DND-41 (cell line): ENCODE measurements at regions not wholly inside any gene's neighbourhood (a gene's known extent, or its start where the extent isn't known, plus 50 kb on each side); places are given as distances from the start of the nearest gene placed in this dataset.

Experiments
- ATAC-seq: fragments of 200-7000 bp; cut with Tn5 transposase; 3 replicates; pipeline ENCODE4 v1.9.1; 2021; ENCODE audit warnings: low read depth; ENCODE audit not compliant: insufficient read depth
- DNase-seq: peaks from one replicate; pipeline ENCODE4 v3.0.0-alpha.2; 2020
- H2AFZ ChIP-seq: 2 replicates; pipeline ENCODE4 v1.6.0; 2012; ENCODE audit warnings: low read depth, low read length
- H3K27ac ChIP-seq: 2 replicates; pipeline ENCODE4 v1.5.1; 2012; ENCODE audit warnings: low read length, inconsistent platforms
- H3K27me3 ChIP-seq: fragments of 200-600 bp; sonication (generic); 2 replicates; pipeline ENCODE4 v1.6.0; 2012; ENCODE audit warnings: low read length, mild to moderate bottlenecking, inconsistent platforms; ENCODE audit not compliant: insufficient read depth, poor library complexity
- H3K36me3 ChIP-seq: 2 replicates; pipeline ENCODE4 v1.5.1; 2012; ENCODE audit warnings: low read length, inconsistent platforms; ENCODE audit not compliant: insufficient read depth
- H3K4me1 ChIP-seq: 2 replicates; pipeline ENCODE4 v1.5.1; 2012; ENCODE audit warnings: mild to moderate bottlenecking, low read length; ENCODE audit not compliant: insufficient read depth
- H3K4me2 ChIP-seq: 2 replicates; pipeline ENCODE4 v1.6.0; 2012; ENCODE audit warnings: mild to moderate bottlenecking, moderate library complexity, low read length, inconsistent platforms; ENCODE audit not compliant: insufficient read depth
- H3K4me3 ChIP-seq, 2 experiments: fragments of 200-600 bp in 1 of 2; shearing (Covaris generic) in 1 of 2; 2 replicates each; pipeline ENCODE4 v1.5.1; 2012 to 2016; ENCODE audit warnings: inconsistent platforms in 2 of 2, low read length in 2 of 2, mild to moderate bottlenecking in 2 of 2, low read depth in 1 of 2, moderate library complexity in 1 of 2
- H3K79me2 ChIP-seq: 2 replicates; pipeline ENCODE4 v1.6.0; 2012; ENCODE audit warnings: low read length, inconsistent platforms; ENCODE audit not compliant: insufficient read depth
- H3K9ac ChIP-seq: 2 replicates; pipeline ENCODE4 v1.6.0; 2012; ENCODE audit warnings: low read depth, mild to moderate bottlenecking, inconsistent platforms, low read length, moderate library complexity
- H3K9me3 ChIP-seq: 2 replicates; pipeline ENCODE4 v1.5.1; 2012; ENCODE audit warnings: low read length, moderate library complexity, mild to moderate bottlenecking, inconsistent platforms; ENCODE audit not compliant: insufficient read depth, severe bottlenecking
- H4K20me1 ChIP-seq: 2 replicates; pipeline ENCODE4 v1.6.0; 2012; ENCODE audit warnings: low read length; ENCODE audit not compliant: insufficient read depth
- EZH2 ChIP-seq: IDR thresholded peaks from 3 replicates; pipeline ENCODE4 v1.6.1; 2012; ENCODE audit warnings: borderline replicate concordance, low read depth, mild to moderate bottlenecking, moderate library complexity, low read length, inconsistent platforms; ENCODE audit not compliant: severe bottlenecking
- TF ChIP-seq, protein P1 (sequence below): IDR thresholded peaks from 2 replicates; pipeline ENCODE4 v1.5.1; 2012; ENCODE audit warnings: borderline replicate concordance, low read length, moderate library complexity, mild to moderate bottlenecking; ENCODE audit not compliant: poor library complexity, severe bottlenecking; ENCODE audit errors: extremely low read depth

DNA sequence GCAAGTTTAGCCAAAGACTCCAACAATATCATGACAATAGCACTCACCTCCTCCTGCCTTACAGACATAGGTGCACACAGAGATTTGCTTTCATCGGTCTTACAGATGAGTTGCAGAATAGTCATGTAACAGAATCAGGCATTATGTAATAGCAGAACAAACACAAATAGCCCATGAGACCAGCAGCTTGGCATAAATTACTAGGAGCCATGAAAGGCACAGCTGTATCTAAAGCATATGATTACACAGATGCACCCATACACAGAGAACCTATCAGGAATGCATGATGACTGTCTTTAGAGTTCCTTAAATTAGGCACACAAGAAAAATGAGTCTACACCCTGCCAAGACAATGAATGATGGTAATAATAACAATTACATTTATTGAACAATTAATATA lies 342.0 kb upstream of the XYLT1 start:
- H3K9ac ChIP-seq: no peak overlapping the region
- H3K9me3 ChIP-seq: peaks cover 3% of the 10 kb centered on the region
- ATAC-seq (no peak), DNase-seq (no peak)
- no peaks in the 10 kb centered on the region for H3K27me3 ChIP-seq
- H3K27ac ChIP-seq: no peak overlapping the region
- no peak for TF ChIP-seq EZH2
- no peak overlapping the region for H3K4me3 ChIP-seq
- no peaks in the 10 kb centered on the region for H3K79me2 ChIP-seq
- no peak overlapping the region for H2AFZ ChIP-seq
- H3K4me2 ChIP-seq: no peak overlapping the region
- no peaks in the 10 kb centered on the region for H3K4me1 ChIP-seq
- H4K20me1 ChIP-seq: no peaks in the 10 kb centered on the region
- H3K36me3 ChIP-seq: no peaks in the 10 kb centered on the region

DNA sequence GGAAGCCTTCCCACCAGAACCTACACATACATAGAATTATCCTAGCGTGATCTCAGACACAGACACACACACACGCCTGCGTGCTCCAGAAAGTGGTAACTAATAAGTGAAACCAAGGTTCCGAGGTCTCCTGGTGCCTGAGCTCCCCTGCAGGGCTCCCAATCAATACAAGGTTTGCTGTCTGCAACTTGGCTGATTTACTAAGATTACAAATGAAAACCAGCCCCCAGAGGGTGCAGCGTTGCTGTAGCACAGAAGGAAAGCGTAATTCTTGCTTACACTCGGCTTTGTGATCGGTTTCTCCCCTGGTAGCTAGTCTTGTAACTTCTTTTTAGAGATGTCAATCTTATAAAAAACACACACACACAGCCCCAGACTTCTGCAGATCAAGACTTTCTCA lies 334.1 kb upstream of the XYLT1 start:
- Histone ChIP-seq H3K36me3 (no peaks in the 10 kb centered on the region), H3K4me2 (no peak overlapping the region), H3K79me2 (no peaks in the 10 kb centered on the region), H4K20me1 (no peaks in the 10 kb centered on the region), H3K4me1 (no peaks in the 10 kb centered on the region), H3K27ac (no peak overlapping the region), H3K9ac (no peak overlapping the region), H3K4me3 (no peak overlapping the region), H3K27me3 (no peaks in the 10 kb centered on the region), H3K9me3 (no peaks in the 10 kb centered on the region), H2AFZ (no peak overlapping the region)
- ATAC-seq: no peak
- DNase-seq: no peak
- TF ChIP-seq, protein P1, sequence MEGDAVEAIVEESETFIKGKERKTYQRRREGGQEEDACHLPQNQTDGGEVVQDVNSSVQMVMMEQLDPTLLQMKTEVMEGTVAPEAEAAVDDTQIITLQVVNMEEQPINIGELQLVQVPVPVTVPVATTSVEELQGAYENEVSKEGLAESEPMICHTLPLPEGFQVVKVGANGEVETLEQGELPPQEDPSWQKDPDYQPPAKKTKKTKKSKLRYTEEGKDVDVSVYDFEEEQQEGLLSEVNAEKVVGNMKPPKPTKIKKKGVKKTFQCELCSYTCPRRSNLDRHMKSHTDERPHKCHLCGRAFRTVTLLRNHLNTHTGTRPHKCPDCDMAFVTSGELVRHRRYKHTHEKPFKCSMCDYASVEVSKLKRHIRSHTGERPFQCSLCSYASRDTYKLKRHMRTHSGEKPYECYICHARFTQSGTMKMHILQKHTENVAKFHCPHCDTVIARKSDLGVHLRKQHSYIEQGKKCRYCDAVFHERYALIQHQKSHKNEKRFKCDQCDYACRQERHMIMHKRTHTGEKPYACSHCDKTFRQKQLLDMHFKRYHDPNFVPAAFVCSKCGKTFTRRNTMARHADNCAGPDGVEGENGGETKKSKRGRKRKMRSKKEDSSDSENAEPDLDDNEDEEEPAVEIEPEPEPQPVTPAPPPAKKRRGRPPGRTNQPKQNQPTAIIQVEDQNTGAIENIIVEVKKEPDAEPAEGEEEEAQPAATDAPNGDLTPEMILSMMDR: no peak
- no peak for TF ChIP-seq EZH2

DNA sequence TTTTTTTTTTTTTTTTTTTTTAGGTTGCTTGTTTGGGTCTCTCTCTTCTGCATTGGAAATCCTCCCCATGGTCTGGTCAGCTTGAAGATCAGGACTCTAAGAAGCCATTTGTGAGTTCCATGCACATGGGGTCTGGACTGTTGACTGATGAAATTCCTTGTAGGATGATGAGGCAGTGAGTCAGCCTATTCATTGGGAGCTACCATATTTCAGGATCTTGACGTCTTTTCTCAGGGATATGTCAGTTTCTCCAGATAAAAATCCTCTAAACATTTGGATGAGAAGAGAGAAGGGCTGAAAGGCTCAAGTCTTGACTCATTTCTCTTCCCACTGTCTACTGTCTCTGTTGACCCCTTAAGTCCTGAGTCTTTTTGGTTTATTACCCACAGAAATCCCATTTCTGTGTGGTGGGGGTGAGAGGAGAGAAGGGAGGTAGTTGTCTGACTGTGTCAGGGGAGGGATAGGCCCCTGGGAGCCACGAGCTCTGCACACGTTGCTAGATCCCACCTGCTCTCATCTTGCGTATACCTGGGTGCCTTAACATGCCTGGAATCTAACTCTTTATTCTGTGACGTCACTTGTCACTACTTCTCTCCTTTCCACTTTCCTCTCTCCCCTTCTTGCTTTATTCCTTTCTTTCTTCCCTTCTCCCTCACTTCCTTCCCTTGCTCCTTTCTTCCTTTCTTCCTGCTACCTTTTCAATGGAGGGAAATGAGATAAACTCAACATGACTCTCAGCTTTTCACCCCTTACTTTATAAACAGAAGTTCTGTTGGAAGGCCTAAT lies 333.1 kb upstream of the XYLT1 start:
- no peak overlapping the region for H3K4me2 ChIP-seq
- H4K20me1 ChIP-seq: no peaks in the 10 kb centered on the region
- DNase-seq: no peak
- TF ChIP-seq EZH2: no peak
- TF ChIP-seq, protein P1: no peak
- H3K27me3 ChIP-seq: no peaks in the 10 kb centered on the region
- no peak overlapping the region for H2AFZ ChIP-seq
- no peaks in the 10 kb centered on the region for H3K9me3 ChIP-seq
- H3K4me3 ChIP-seq: no peak overlapping the region
- H3K4me1 ChIP-seq: no peaks in the 10 kb centered on the region
- no peaks in the 10 kb centered on the region for H3K36me3 ChIP-seq
- H3K9ac ChIP-seq: no peak overlapping the region
- no peak for ATAC-seq
- no peaks in the 10 kb centered on the region for H3K79me2 ChIP-seq
- no peak overlapping the region for H3K27ac ChIP-seq

DNA sequence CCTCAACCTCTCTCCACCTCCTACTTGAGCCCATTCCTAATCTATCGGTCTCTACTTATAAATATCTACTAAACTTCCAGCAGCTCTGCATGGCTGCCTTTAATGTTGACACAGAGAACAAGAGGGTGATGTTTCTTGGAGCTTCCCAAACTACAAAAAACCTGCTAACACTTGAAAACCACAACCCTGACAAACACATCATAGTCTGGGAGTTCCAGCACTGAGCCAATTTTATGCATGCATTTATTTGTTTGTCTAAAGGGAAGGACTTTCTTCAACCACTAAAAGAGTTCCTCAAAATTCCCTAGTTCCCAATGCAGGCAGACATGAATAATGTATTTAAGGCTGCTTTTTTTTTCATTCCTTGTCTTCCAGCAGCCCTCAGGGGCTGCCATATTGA lies 331.8 kb upstream of the XYLT1 start:
- no peaks in the 10 kb centered on the region for H3K4me1 ChIP-seq
- ATAC-seq (no peak), DNase-seq (no peak)
- H3K36me3 ChIP-seq: no peaks in the 10 kb centered on the region
- no peak overlapping the region for H2AFZ ChIP-seq
- H3K27ac ChIP-seq: no peak overlapping the region
- no peak overlapping the region for H3K4me2 ChIP-seq
- no peak overlapping the region for H3K9ac ChIP-seq
- no peak for TF ChIP-seq EZH2
- no peaks in the 10 kb centered on the region for H4K20me1 ChIP-seq
- H3K9me3 ChIP-seq: no peaks in the 10 kb centered on the region
- no peaks in the 10 kb centered on the region for H3K27me3 ChIP-seq
- no peaks in the 10 kb centered on the region for H3K79me2 ChIP-seq
- no peak overlapping the region for H3K4me3 ChIP-seq
